ENCODE measurements at regions not wholly inside any gene's neighbourhood (a gene's known extent, or its start where the extent isn't known, plus 50 kb on each side); places are given as distances from the start of the nearest gene placed in this dataset.

GRCh38 chr4:66636349-66636748 is 909.0 kb downstream of the CENPC start (continued):
- TF ChIP-seq GTF3A (CRISPR knock-in tag; conservative IDR thresholded peaks at IDR 0.05) (no peak), CENPT (CRISPR knock-in tag; IDR thresholded peaks at IDR 0.05; ENCODE audit: low read depth) (no peak), MYC (CRISPR knock-in tag; IDR thresholded peaks at IDR 0.05; ENCODE audit: borderline replicate concordance) (no peak), ZNF337 (CRISPR knock-in tag; IDR thresholded peaks at IDR 0.05; ENCODE audit: borderline replicate concordance, low read depth) (no peak)

GRCh38 chr4:66633477-66633876 is 911.8 kb downstream of the CENPC start:
- WGBS (ENCODE audit: low lambda C conversion rate) = 0% methylated on average over 2 of the region's 2 CpGs
- Histone ChIP-seq H2AFZ (ENCODE audit: low read length) (no peak overlapping the region), H4K20me1 (ENCODE audit: insufficient read depth, low read length) (no peaks in the 10 kb centered on the region), H3K9me3 (ENCODE audit: low read length) (no peaks in the 10 kb centered on the region), H3K9ac (ENCODE audit: insufficient read depth, low read depth, low read length) (no peak overlapping the region), H3K79me2 (ENCODE audit: insufficient read depth, low read length) (no peaks in the 10 kb centered on the region), H3K27ac (ENCODE audit: extremely low read length, insufficient read depth, low read length) (no peak overlapping the region), H3K36me3 (replicated peaks in 1 of 2; ENCODE audit: control insufficient read depth in 1 of 2, insufficient read depth in 2 of 2, low read length in 2 of 2) (no peaks in the 10 kb centered on the region), H3K27me3 (ENCODE audit: control insufficient read depth in 1 of 2, insufficient read depth in 2 of 2, low read length in 2 of 2) (no peaks in the 10 kb centered on the region), H3K4me3 (replicated peaks in 1 of 3; ENCODE audit: insufficient read depth in 1 of 3, low read depth in 2 of 3, low read length in 3 of 3) (no peak overlapping the region), H3K4me2 (ENCODE audit: low read depth, low read length) (no peak overlapping the region), H3K4me1 (ENCODE audit: insufficient read depth, low read length) (no peaks in the 10 kb centered on the region)
- intact Hi-C loops (cut with micrococcal nuclease; ENCODE audit: unreplicated experiment) = no loop called here
- no TSS peak for BruUV-seq (replicated peaks)
- DNase-seq (ENCODE audit: low spot score) (no peak), FAIRE-seq (no peak), ATAC-seq (no peak)
- in situ Hi-C loops (cut with HindIII; ENCODE audit: extremely low pct_ligation_motif_present, low pct_unique_long_range_greater_than_20kb) = no loop called here
- CTCF ChIA-PET (ENCODE audit: low intra/inter-chr PET ratio, low total read pairs) = no interaction called here
- POLR2A ChIA-PET = no interaction called here
- TF ChIP-seq MIXL1 (CRISPR knock-in tag; IDR thresholded peaks at IDR 0.05) (no peak), HMG20A (CRISPR knock-in tag; IDR thresholded peaks at IDR 0.05; ENCODE audit: borderline replicate concordance) (no peak), DZIP1 (CRISPR knock-in tag; IDR thresholded peaks at IDR 0.05) (no peak), CBFB (CRISPR knock-in tag; IDR thresholded peaks at IDR 0.05) (no peak), ZNF605 (CRISPR knock-in tag; IDR thresholded peaks at IDR 0.05) (no peak), SMARCC2 (IDR thresholded peaks at IDR 0.05) (no peak), PHB2 (IDR thresholded peaks at IDR 0.05; ENCODE audit: partially characterized antibody) (no peak), DBP (CRISPR knock-in tag; IDR thresholded peaks at IDR 0.05; ENCODE audit: not compliant biosample characterization) (no peak)

Measured in HepG2 (cell line).